Gastrocnemius medialis (tissue), 4 donors: ENCODE measurements at regions not wholly inside any gene's neighbourhood (a gene's known extent, or its start where the extent isn't known, plus 50 kb on each side); places are given as distances from the start of the nearest gene placed in this dataset.

Source experiments
- ATAC-seq, 2 donors: fragments of 150-250 bp; one replicate each; pipeline ENCODE4 v1.9.1; 2016
- DNase-seq, 2 donors: peaks; one replicate each; pipeline ENCODE4 v3.0.0-alpha.2; 2019
- H3K27ac ChIP-seq, 4 donors: fragments of 200-600 bp; sonication (generic); 1 replicate in 1 of 4; 2 replicates in 3 of 4; pipeline ENCODE4 v1.5.1; 2016 to 2018; ENCODE audit warnings: mild to moderate bottlenecking in 2 of 4, moderate library complexity in 1 of 4
- H3K27me3 ChIP-seq, 3 donors: fragments of 200-600 bp; sonication (generic) in 2 of 3; 1 replicate in 1 of 3; 2 replicates in 2 of 3; pipeline versions ENCODE4 v1.5.1 to v1.6.0; 2016 to 2019; ENCODE audit warnings: mild to moderate bottlenecking in 1 of 3, moderate library complexity in 1 of 3
- H3K36me3 ChIP-seq, 2 donors: fragments of 200-600 bp; sonication (generic) in 1 of 2; one replicate each; pipeline ENCODE4 v1.5.1; 2017 to 2018
- H3K4me1 ChIP-seq, 2 donors: fragments of 200-600 bp; sonication (generic) in 1 of 2; one replicate each; pipeline ENCODE4 v1.5.1; 2016 to 2017; ENCODE audit warnings: mild to moderate bottlenecking in 2 of 2
- H3K4me3 ChIP-seq, 4 donors: fragments of 200-600 bp; sonication (generic) in 3 of 4; 1 replicate in 1 of 4; 2 replicates in 3 of 4; pipeline ENCODE4 v1.5.1; 2016 to 2019; ENCODE audit warnings: mild to moderate bottlenecking in 2 of 4
- H3K9me3 ChIP-seq, 3 donors: fragments of 200-600 bp; sonication (generic) in 2 of 3; 1 replicate in 1 of 3; 2 replicates in 2 of 3; pipeline ENCODE4 v1.5.1; 2016 to 2019
- POLR2A ChIP-seq, 2 donors: fragments of 450-650 bp; IDR thresholded peaks; one replicate each; pipeline ENCODE4 v1.6.1; 2017; ENCODE audit warnings: antibody characterized with exemption in 2 of 2, mild to moderate bottlenecking in 2 of 2, moderate library complexity in 2 of 2
- in situ Hi-C, 4 donors: fragments of 200-750 bp; cut with MboI; loops; one replicate each; pipeline versions ENCODE4 v1.15.0 to v1.8.0; 2017; ENCODE audit warnings: low sequenced_read_pairs in 4 of 4
- intact Hi-C: fragments of 100-400 bp; cut with DNase I; formaldehyde crosslinking; loops from one replicate; pipeline ENCODE4 v1.15.1; 2023; ENCODE audit warnings: low total_unique reads
- TF ChIP-seq, protein P1 (sequence below), 5 experiments: fragments of 450-650 bp in 3 of 5; fragments of 200-600 bp in 2 of 5; sonication (generic) in 2 of 5; IDR thresholded peaks in 4 of 5; conservative IDR thresholded peaks in 1 of 5; 1 replicate in 4 of 5; 2 replicates in 1 of 5; pipeline ENCODE4 v1.5.1; 2016 to 2019; ENCODE audit warnings: antibody characterized with exemption in 5 of 5, mild to moderate bottlenecking in 3 of 5, moderate library complexity in 3 of 5

DNA sequence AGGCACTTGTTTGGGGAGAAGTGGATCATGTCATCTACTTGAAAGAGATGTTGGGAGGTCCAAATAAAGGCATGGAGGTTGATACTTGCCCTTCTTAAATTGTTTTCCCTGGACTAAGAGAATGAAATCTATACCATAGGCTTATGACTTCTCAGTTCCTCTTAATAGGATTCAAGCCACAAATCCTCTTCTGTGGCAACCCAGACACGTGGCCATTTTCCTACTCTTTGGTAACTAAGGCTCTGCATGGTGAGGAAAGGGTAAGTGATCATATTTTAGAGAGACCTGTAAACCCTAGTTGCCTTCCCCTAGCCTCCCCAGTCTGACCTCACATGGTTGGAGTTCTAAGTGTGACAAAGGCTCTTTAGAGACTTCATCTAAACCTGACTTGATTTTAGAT is 72.9 kb upstream of the CD44 start:
- TF ChIP-seq, protein P1, sequence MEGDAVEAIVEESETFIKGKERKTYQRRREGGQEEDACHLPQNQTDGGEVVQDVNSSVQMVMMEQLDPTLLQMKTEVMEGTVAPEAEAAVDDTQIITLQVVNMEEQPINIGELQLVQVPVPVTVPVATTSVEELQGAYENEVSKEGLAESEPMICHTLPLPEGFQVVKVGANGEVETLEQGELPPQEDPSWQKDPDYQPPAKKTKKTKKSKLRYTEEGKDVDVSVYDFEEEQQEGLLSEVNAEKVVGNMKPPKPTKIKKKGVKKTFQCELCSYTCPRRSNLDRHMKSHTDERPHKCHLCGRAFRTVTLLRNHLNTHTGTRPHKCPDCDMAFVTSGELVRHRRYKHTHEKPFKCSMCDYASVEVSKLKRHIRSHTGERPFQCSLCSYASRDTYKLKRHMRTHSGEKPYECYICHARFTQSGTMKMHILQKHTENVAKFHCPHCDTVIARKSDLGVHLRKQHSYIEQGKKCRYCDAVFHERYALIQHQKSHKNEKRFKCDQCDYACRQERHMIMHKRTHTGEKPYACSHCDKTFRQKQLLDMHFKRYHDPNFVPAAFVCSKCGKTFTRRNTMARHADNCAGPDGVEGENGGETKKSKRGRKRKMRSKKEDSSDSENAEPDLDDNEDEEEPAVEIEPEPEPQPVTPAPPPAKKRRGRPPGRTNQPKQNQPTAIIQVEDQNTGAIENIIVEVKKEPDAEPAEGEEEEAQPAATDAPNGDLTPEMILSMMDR (IDR thresholded peaks at IDR 0.05 in 4 of 5, conservative IDR thresholded peaks at IDR 0.05 in 1 of 5): no peak
- no peak for TF ChIP-seq POLR2A (IDR thresholded peaks at IDR 0.05)
- ATAC-seq (no peak), DNase-seq (no peak)
- Histone ChIP-seq H3K27me3 (no peaks in the 10 kb centered on the region), H3K9me3 (no peaks in the 10 kb centered on the region), H3K4me1 (peaks cover 0 to 4% of the 10 kb centered on the region in 2 donors), H3K27ac (peak overlapping the region in 1 of 4 donors; percentile 8), H3K4me3 (no peak overlapping the region), H3K36me3 (no peaks in the 10 kb centered on the region)
- in situ Hi-C loops (no loop called here), intact Hi-C loops (no loop called here)

DNA sequence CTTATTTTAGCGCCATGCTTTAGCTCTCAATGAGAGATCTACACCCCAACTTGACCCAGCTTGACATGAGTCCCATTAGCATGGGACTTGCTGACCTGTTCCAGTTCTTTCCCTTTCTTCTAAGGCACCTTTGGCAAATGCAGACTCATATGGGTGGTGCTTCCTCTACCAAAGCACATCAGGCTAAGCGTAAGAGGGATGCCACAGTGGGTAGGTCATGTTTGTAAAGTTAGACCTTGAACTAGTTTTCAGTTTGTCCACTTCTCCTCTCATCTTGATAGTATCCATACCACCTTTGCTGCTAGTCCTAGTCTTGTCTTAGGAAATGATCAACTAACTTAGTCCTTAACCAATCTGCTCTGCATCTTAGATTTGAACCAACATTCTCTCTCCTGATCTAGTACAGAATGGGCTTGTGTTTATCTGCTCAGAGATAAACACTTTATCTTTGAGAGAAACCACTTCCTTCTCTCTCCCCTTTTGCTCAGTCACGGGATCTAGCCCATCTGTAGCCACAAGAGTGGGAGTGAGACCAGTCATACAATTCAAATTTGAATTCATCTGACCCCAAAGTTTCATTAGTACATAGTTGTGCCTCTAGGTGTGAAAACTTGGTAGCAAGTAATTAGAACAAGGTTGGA is 72.1 kb upstream of the CD44 start:
- Histone ChIP-seq H3K9me3 (no peaks in the 10 kb centered on the region), H3K27ac (no peak overlapping the region), H3K27me3 (no peaks in the 10 kb centered on the region), H3K4me1 (no peaks in the 10 kb centered on the region), H3K36me3 (no peaks in the 10 kb centered on the region), H3K4me3 (no peak overlapping the region)
- no peak for DNase-seq
- intact Hi-C loops: no loop called here
- in situ Hi-C loops: no loop called here
- no peak for ATAC-seq
- TF ChIP-seq POLR2A (IDR thresholded peaks at IDR 0.05): no peak
- TF ChIP-seq, protein P1 (IDR thresholded peaks at IDR 0.05 in 4 of 5, conservative IDR thresholded peaks at IDR 0.05 in 1 of 5): no peak

DNA sequence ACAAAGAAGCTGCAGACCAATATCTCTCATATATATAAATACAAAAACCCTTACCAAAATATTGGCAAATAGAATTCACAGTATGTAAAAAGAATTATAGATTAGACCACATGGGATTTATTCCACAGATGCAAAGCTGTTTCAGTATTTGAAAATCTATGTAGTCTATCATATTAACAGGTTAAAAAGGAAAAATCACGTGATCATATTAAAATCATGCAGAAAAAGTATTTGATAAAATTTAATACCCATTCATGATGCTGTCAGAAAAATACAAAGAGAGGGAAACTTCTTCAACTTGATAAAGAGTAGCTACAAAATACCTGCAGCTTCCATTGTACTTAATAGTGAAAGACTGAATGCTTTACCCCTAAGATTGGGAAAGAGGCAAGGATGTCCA is 67.2 kb upstream of the CD44 start:
- intact Hi-C loops: no loop called here
- H3K9me3 ChIP-seq: no peaks in the 10 kb centered on the region
- DNase-seq (no peak), ATAC-seq (no peak)
- no peaks in the 10 kb centered on the region for H3K4me1 ChIP-seq
- H3K36me3 ChIP-seq: no peaks in the 10 kb centered on the region
- no peak overlapping the region for H3K4me3 ChIP-seq
- in situ Hi-C loops: no loop called here
- no peaks in the 10 kb centered on the region for H3K27me3 ChIP-seq
- TF ChIP-seq POLR2A (IDR thresholded peaks at IDR 0.05): no peak
- TF ChIP-seq, protein P1 (IDR thresholded peaks at IDR 0.05 in 4 of 5, conservative IDR thresholded peaks at IDR 0.05 in 1 of 5): no peak
- no peak overlapping the region for H3K27ac ChIP-seq

DNA sequence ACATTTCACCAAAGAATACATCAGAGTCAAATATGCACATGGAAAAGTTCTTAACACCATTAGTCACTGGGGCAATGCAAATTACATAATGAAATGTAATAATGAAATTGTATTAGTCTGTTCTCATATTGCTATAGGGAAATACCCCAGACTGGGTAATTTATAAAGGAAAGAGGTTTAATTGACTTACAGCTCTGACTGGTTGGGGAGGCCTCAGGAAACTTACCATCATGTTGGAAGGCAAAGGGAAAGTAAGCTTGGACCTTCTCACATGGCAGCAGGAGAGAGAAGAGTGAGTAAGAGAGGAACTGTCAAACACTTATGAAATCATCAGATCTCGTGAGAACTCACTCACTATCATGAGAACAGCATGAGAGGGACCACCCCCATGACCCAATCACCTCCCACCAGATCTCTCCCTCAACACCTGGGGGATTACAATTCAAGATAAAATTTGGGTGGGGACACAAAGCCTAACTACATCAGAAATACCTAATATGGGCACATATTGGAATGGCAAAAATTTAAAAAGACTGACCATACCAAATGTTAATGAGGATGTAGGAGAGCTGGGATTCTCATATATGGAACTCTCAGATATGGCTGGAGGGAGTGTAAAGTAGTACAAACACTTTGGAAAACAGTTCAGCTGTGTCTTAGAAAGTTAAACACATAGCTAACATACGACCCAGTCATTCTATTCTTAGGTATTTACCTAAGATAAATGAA is 65.1 kb upstream of the CD44 start:
- ATAC-seq (no peak), DNase-seq (no peak)
- in situ Hi-C loops (no loop called here), intact Hi-C loops (no loop called here)
- Histone ChIP-seq H3K9me3 (no peaks in the 10 kb centered on the region), H3K4me1 (no peaks in the 10 kb centered on the region), H3K4me3 (no peak overlapping the region), H3K27me3 (no peaks in the 10 kb centered on the region), H3K27ac (no peak overlapping the region), H3K36me3 (no peaks in the 10 kb centered on the region)
- TF ChIP-seq, protein P1 (IDR thresholded peaks at IDR 0.05 in 4 of 5, conservative IDR thresholded peaks at IDR 0.05 in 1 of 5): no peak
- TF ChIP-seq POLR2A (IDR thresholded peaks at IDR 0.05): no peak
